ENCODE measurements at regions not wholly inside any gene's neighbourhood (a gene's known extent, or its start where the extent isn't known, plus 50 kb on each side); places are given as distances from the start of the nearest gene placed in this dataset.

- no peak for DNase-seq
Measured at GRCh38 chr1:5748286-5749225, 243.7 kb downstream of the NPHP4 start.

- DNase-seq: no peak
Measured at GRCh38 chr1:5747426-5748285, 244.6 kb downstream of the NPHP4 start.

GRCh38 chr1:5746611-5747425 lies 245.4 kb downstream of the NPHP4 start:
- DNase-seq: no peak

- no peak for DNase-seq
Measured at GRCh38 chr1:5745800-5746610, 246.2 kb downstream of the NPHP4 start.

GRCh38 chr1:5744911-5745799 lies 247.1 kb downstream of the NPHP4 start:
- no peak for DNase-seq

- no peak for DNase-seq
Measured at GRCh38 chr1:5744341-5744740, 247.9 kb downstream of the NPHP4 start.

GRCh38 chr1:5743435-5744095 lies 248.7 kb downstream of the NPHP4 start:
- no peak for DNase-seq

- no peak for DNase-seq
Measured at GRCh38 chr1:5742801-5743200, 249.4 kb downstream of the NPHP4 start.

GRCh38 chr1:5742032-5742431 lies 250.2 kb downstream of the NPHP4 start:
- no peak for DNase-seq

- DNase-seq: no peak
Measured at GRCh38 chr1:5740865-5741860, 251.1 kb downstream of the NPHP4 start.

GRCh38 chr1:5740450-5740849 lies 251.8 kb downstream of the NPHP4 start:
- no peak for DNase-seq

GRCh38 chr1:5739561-5740078 lies 252.6 kb downstream of the NPHP4 start:
- no peak for DNase-seq

- no peak for DNase-seq
Measured at GRCh38 chr1:5738911-5739462, 253.2 kb downstream of the NPHP4 start.

GRCh38 chr1:5737081-5737480 lies 255.1 kb downstream of the NPHP4 start:
- no peak for DNase-seq

- DNase-seq: no peak
Measured at GRCh38 chr1:5734996-5735395, 257.2 kb downstream of the NPHP4 start.

- DNase-seq: no peak
Measured at GRCh38 chr1:5734414-5734813, 257.8 kb downstream of the NPHP4 start.

GRCh38 chr1:5733596-5733995 lies 258.6 kb downstream of the NPHP4 start:
- no peak for DNase-seq

- DNase-seq: no peak
Measured at GRCh38 chr1:5731110-5731423, 261.2 kb downstream of the NPHP4 start.
